ENCODE measurements at regions not wholly inside any gene's neighbourhood (a gene's known extent, or its start where the extent isn't known, plus 50 kb on each side); places are given as distances from the start of the nearest gene placed in this dataset.

DNA sequence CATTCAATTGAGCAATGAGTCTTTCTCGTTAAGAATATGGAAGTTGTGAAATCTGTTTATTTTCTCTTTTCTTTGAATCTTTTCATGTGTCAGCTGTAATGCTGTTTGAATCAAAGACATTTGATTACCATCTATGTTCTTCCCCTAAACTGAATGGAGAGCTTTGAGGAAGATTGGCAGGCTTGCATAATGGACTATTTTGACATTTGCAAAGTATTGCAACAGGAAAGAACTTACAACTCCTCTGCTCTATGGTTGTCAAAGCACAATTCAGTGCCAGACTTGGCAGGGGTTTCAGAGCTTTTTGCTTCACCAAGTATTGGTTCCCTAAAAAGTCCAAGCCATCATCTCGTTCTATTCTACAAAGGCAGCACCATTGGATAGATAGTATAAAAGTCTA, 549.0 kb upstream of the NUDT12 start:
- POLR2A ChIA-PET: no interaction called here
- Mint-ChIP-seq H3K27ac (no peak overlapping the region), H3K4me3 (no peak overlapping the region), H3K36me3 (no peaks in the 10 kb centered on the region), H3K27me3 (no peaks in the 10 kb centered on the region), H3K4me1 (no peaks in the 10 kb centered on the region), H3K9me3 (peaks cover 4 to 35% (median 16%) of the 10 kb centered on the region in 5 donors)
- no peak overlapping the region for H3K4me3 ChIP-seq (ENCODE audit: low read length)
- H3K27me3 ChIP-seq (ENCODE audit: insufficient read depth, low read length, poor library complexity, severe bottlenecking): no peaks in the 10 kb centered on the region
- CTCF ChIA-PET: no interaction called here
- no peak overlapping the region for H3K27ac ChIP-seq (ENCODE audit: low read depth, low read length)
- no peak for DNase-seq
- no peaks in the 10 kb centered on the region for H3K36me3 ChIP-seq (ENCODE audit: insufficient read depth, low read length)
- no peaks in the 10 kb centered on the region for H3K4me1 ChIP-seq (ENCODE audit: insufficient read depth, low read length)
- H3K9me3 ChIP-seq (ENCODE audit: low read length): no peaks in the 10 kb centered on the region

DNA sequence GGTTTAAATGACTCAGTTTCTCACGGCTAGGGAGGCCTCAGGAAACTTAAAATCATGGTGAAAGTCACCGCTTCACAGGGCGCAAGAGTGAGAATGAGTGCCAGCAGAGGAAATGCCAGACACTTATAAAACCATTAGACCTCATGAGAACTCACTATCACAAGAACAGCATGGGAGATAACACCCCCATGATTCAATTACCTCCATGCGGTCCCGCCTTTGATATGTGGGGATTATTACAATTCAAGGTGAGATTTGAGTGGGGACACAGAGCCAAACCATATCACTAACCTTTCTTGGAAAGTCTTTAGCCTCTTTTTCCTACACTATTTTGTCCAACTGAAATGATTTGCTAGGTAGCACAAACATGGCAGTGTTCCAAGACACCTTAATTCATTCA, 533.9 kb upstream of the NUDT12 start:
- ChIA-PET CTCF (no interaction called here), POLR2A (no interaction called here)
- Mint-ChIP-seq H3K36me3 (no peaks in the 10 kb centered on the region), H3K27me3 (no peaks in the 10 kb centered on the region), H3K9me3 (peaks cover 9 to 19% (median 10%) of the 10 kb centered on the region in 5 donors), H3K27ac (no peak overlapping the region), H3K4me3 (no peak overlapping the region), H3K4me1 (no peaks in the 10 kb centered on the region)
- Histone ChIP-seq H3K36me3 (ENCODE audit: insufficient read depth, low read length) (no peaks in the 10 kb centered on the region), H3K9me3 (ENCODE audit: low read length) (no peaks in the 10 kb centered on the region), H3K4me1 (ENCODE audit: insufficient read depth, low read length) (no peaks in the 10 kb centered on the region), H3K27me3 (ENCODE audit: insufficient read depth, low read length, poor library complexity, severe bottlenecking) (no peaks in the 10 kb centered on the region), H3K27ac (ENCODE audit: low read depth, low read length) (no peak overlapping the region), H3K4me3 (ENCODE audit: low read length) (no peak overlapping the region)
- DNase-seq: no peak

DNA sequence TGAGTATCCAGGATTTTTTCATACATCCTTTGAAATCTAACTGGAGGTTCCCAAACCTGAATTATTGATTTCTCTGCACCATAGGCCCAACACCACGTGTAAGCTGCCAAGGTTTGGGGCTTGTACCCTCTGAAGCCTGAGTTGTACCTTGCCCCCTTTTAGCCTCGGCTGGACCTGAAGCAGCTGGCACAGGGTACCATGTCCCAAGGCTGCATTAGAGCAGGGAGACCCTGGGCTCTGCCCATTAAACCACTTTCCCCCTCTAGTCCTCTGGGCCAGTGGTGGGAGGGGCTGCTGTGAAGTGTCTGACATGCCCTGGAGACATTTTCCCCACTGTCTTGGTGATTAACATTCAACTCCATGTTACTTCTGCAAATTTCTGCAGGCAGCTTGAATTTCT, 532.9 kb upstream of the NUDT12 start:
- Mint-ChIP-seq H3K36me3 (no peaks in the 10 kb centered on the region), H3K4me1 (no peaks in the 10 kb centered on the region), H3K4me3 (no peak overlapping the region), H3K9me3 (peaks cover 9 to 16% (median 10%) of the 10 kb centered on the region in 5 donors), H3K27me3 (no peaks in the 10 kb centered on the region), H3K27ac (no peak overlapping the region)
- Histone ChIP-seq H3K9me3 (ENCODE audit: low read length) (no peaks in the 10 kb centered on the region), H3K27me3 (ENCODE audit: insufficient read depth, low read length, poor library complexity, severe bottlenecking) (no peaks in the 10 kb centered on the region), H3K4me1 (ENCODE audit: insufficient read depth, low read length) (no peaks in the 10 kb centered on the region), H3K4me3 (ENCODE audit: low read length) (no peak overlapping the region), H3K36me3 (ENCODE audit: insufficient read depth, low read length) (no peaks in the 10 kb centered on the region), H3K27ac (ENCODE audit: low read depth, low read length) (no peak overlapping the region)
- ChIA-PET CTCF (no interaction called here), POLR2A (no interaction called here)
- no peak for DNase-seq

DNA sequence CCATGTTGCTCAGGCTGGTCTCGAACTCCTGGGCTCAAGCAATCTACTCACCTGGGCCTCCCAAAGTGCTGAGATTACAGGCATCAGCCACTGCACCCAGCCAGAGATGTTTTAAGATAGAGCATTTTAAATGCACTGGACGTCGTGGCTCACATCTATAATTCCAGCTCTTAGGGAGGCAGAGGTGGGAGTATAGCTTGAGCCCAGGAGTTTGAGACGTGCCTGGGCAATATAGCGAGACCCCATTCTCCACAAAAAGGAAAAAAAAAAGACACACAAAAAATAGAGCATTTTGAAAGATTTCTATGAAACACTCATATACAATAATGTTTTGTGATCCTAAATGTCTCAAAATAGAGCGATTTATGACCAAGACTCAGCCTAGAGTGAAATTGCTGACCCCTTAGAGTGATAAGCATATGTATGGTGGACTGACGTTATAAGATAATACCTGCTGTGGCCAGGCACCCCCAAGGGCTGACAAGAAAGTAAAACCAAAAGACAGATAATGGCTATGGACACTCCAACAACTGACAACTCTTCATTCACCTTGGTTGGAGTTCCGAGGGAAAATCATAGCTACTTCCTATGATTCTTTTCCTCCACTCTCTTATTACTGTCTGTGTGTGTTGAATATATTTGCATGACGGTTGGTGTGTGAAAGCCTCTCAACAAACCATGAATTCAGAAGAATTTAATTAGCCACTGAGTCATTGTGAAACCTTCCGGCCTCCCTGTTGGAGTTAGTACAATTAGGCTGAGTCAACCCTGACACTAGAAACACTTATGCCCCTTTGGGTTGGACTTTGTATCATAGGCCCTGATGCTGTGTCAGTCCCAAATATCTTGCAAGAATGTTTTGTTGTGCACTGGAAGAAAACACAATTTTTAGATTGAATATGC, 526.5 kb upstream of the NUDT12 start:
- Histone ChIP-seq H3K27me3 (ENCODE audit: insufficient read depth, low read length, poor library complexity, severe bottlenecking) (no peaks in the 10 kb centered on the region), H3K27ac (ENCODE audit: low read depth, low read length) (peak overlapping the region; percentile 13), H3K4me1 (ENCODE audit: insufficient read depth, low read length) (no peaks in the 10 kb centered on the region), H3K36me3 (ENCODE audit: insufficient read depth, low read length) (no peaks in the 10 kb centered on the region), H3K9me3 (ENCODE audit: low read length) (no peaks in the 10 kb centered on the region), H3K4me3 (ENCODE audit: low read length) (no peak overlapping the region)
- no peaks in the 10 kb centered on the region for H3K4me1 Mint-ChIP-seq
- no peaks in the 10 kb centered on the region for H3K36me3 Mint-ChIP-seq
- no peak for DNase-seq
- no peak overlapping the region for H3K27ac Mint-ChIP-seq
- H3K4me3 Mint-ChIP-seq: no peak overlapping the region
- ChIA-PET POLR2A (no interaction called here), CTCF (no interaction called here)
- peaks cover 4 to 9% (median 7%) of the 10 kb centered on the region in 5 donors for H3K9me3 Mint-ChIP-seq
- no peaks in the 10 kb centered on the region for H3K27me3 Mint-ChIP-seq

DNA sequence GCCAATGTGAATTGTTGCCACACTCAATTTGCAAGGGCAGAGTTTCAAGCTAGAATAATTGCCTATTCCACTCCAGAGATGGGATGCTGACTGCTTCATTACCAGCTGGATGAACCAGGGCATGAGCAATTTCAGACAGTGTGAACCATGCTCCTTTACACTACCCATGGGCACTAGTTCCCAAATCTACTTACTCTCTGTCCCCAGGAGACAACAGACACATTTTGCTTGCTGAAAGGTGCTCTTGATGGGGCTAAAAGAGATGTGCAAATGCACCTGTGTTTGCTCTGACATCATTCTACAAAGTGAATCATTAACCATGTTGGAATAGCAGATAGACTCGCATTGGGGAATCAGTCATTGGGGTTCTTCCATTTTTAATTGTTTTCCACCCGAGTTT, 522.3 kb upstream of the NUDT12 start:
- ChIA-PET CTCF (no interaction called here), POLR2A (no interaction called here)
- Mint-ChIP-seq H3K9me3 (peaks cover 3 to 22% (median 6%) of the 10 kb centered on the region in 5 donors), H3K4me1 (no peaks in the 10 kb centered on the region), H3K36me3 (peaks cover 0 to 4% (median 0%) of the 10 kb centered on the region in 3 donors), H3K27ac (no peak overlapping the region), H3K27me3 (no peaks in the 10 kb centered on the region), H3K4me3 (no peak overlapping the region)
- Histone ChIP-seq H3K27ac (ENCODE audit: low read depth, low read length) (no peak overlapping the region), H3K9me3 (ENCODE audit: low read length) (no peaks in the 10 kb centered on the region), H3K27me3 (ENCODE audit: insufficient read depth, low read length, poor library complexity, severe bottlenecking) (no peaks in the 10 kb centered on the region), H3K4me1 (ENCODE audit: insufficient read depth, low read length) (no peaks in the 10 kb centered on the region), H3K4me3 (ENCODE audit: low read length) (no peak overlapping the region), H3K36me3 (ENCODE audit: insufficient read depth, low read length) (no peaks in the 10 kb centered on the region)
- no peak for DNase-seq

DNA sequence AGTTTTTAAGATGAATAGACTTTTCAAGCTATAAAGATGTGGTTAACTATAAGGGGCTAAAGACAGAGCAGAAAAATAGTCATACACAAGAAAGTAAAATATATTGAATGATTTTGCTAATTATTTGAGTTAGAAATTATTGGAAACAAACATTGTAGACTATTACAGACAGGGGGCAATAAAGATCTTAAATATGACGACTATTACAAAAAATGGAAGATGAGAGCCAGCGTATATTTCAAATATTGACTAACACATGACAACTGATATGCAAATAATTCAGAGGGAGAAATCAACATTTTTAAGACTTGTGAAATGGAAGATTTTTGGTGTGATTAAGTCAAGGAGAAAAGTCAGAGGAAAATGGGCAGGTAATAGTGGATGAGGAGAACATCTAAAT, 520.2 kb upstream of the NUDT12 start:
- Mint-ChIP-seq H3K27me3 (no peaks in the 10 kb centered on the region), H3K4me3 (no peak overlapping the region), H3K36me3 (peaks cover 0 to 4% (median 0%) of the 10 kb centered on the region in 3 donors), H3K27ac (no peak overlapping the region), H3K4me1 (no peaks in the 10 kb centered on the region), H3K9me3 (peaks cover 0 to 16% (median 3%) of the 10 kb centered on the region in 5 donors)
- Histone ChIP-seq H3K27me3 (ENCODE audit: insufficient read depth, low read length, poor library complexity, severe bottlenecking) (no peaks in the 10 kb centered on the region), H3K27ac (ENCODE audit: low read depth, low read length) (no peak overlapping the region), H3K9me3 (ENCODE audit: low read length) (no peaks in the 10 kb centered on the region), H3K4me1 (ENCODE audit: insufficient read depth, low read length) (no peaks in the 10 kb centered on the region), H3K36me3 (ENCODE audit: insufficient read depth, low read length) (no peaks in the 10 kb centered on the region), H3K4me3 (ENCODE audit: low read length) (no peak overlapping the region)
- ChIA-PET POLR2A (no interaction called here), CTCF (no interaction called here)
- DNase-seq: no peak

DNA sequence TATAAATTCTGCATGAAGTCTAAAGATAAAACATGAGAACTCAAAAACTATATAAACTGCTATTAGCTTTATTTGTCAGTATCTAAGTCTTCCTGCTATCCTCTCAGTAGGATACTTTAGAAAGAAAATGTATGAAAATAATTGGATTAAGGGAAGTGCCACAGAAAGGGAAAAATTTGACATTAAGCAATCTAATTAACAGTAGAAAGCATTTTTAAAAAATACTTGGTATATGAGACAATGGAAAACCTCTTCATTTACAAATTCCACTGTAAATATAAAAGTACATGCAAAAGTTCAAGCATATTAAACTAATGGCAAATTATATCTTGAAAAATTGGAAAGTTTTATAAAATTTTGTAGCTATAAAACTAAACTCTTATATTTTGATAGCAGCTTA, 518.6 kb upstream of the NUDT12 start:
- H3K4me3 ChIP-seq (ENCODE audit: low read length): no peak overlapping the region
- no peak for DNase-seq
- Mint-ChIP-seq H3K4me3 (no peak overlapping the region), H3K9me3 (peaks cover 0 to 16% (median 3%) of the 10 kb centered on the region in 5 donors), H3K27me3 (no peaks in the 10 kb centered on the region), H3K27ac (no peak overlapping the region), H3K36me3 (peaks cover 0 to 4% (median 0%) of the 10 kb centered on the region in 3 donors), H3K4me1 (no peaks in the 10 kb centered on the region)
- H3K4me1 ChIP-seq (ENCODE audit: insufficient read depth, low read length): no peaks in the 10 kb centered on the region
- ChIA-PET POLR2A (no interaction called here), CTCF (no interaction called here)
- H3K27ac ChIP-seq (ENCODE audit: low read depth, low read length): no peak overlapping the region
- H3K36me3 ChIP-seq (ENCODE audit: insufficient read depth, low read length): no peaks in the 10 kb centered on the region
- H3K27me3 ChIP-seq (ENCODE audit: insufficient read depth, low read length, poor library complexity, severe bottlenecking): no peaks in the 10 kb centered on the region
- no peaks in the 10 kb centered on the region for H3K9me3 ChIP-seq (ENCODE audit: low read length)

DNA sequence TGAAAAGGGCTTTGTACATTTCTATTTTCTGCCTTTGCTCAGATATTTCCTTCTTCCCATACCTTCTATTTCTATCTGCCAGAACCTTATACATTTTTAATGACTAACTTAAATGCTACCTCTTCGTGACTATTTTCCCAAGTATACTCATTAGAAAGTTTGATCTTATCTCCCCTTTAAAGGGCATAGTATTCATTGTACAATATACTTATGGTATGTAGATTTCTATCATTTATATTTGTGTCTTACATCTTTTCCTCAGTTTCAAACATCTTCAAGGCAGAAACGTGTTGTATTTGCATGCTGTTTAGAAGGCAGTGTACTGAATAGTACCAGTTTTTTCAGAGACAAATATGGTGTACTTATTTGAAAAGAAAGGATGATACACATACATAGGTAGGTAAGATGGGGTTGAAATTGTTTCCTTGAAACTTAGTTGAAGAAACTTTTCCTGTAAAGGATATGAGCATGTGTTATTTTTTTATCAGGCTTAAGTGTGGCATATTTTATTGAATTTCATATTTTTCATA, 518.1 kb upstream of the NUDT12 start:
- ChIA-PET CTCF (no interaction called here), POLR2A (no interaction called here)
- Mint-ChIP-seq H3K36me3 (peaks cover 0 to 4% (median 0%) of the 10 kb centered on the region in 3 donors), H3K27me3 (no peaks in the 10 kb centered on the region), H3K27ac (no peak overlapping the region), H3K4me3 (no peak overlapping the region), H3K9me3 (peaks cover 0 to 16% (median 3%) of the 10 kb centered on the region in 5 donors), H3K4me1 (no peaks in the 10 kb centered on the region)
- Histone ChIP-seq H3K27me3 (ENCODE audit: insufficient read depth, low read length, poor library complexity, severe bottlenecking) (no peaks in the 10 kb centered on the region), H3K4me3 (ENCODE audit: low read length) (no peak overlapping the region), H3K36me3 (ENCODE audit: insufficient read depth, low read length) (no peaks in the 10 kb centered on the region), H3K9me3 (ENCODE audit: low read length) (no peaks in the 10 kb centered on the region), H3K27ac (ENCODE audit: low read depth, low read length) (peak overlapping the region; percentile 25), H3K4me1 (ENCODE audit: insufficient read depth, low read length) (no peaks in the 10 kb centered on the region)
- DNase-seq: no peak

Data from CD8-positive, alpha-beta memory T cell (primary cell).